ENCODE measurements at regions not wholly inside any gene's neighbourhood (a gene's known extent, or its start where the extent isn't known, plus 50 kb on each side); places are given as distances from the start of the nearest gene placed in this dataset.

- dilution Hi-C loops (cut with MboI; ENCODE audit: extremely low pct_ligation_motif_present, low sequenced_read_pairs), result no loop called here
- BruUV-seq (replicated peaks), result no TSS peak
- CTCF ChIA-PET, result no interaction called here
- TF ChIP-seq POLR2AphosphoS5 (IDR thresholded peaks at IDR 0.05; ENCODE audit: insufficient read depth, low read depth, low read length), result no peak
- TF ChIP-seq POLR2A (IDR thresholded peaks at IDR 0.05; ENCODE audit: low read depth, low read length), result no peak
- TF ChIP-seq GATA2 (IDR thresholded peaks at IDR 0.05; ENCODE audit: insufficient read depth, insufficient read length, low read depth, low read length), result no peak
- no peak for TF ChIP-seq CTCF (IDR thresholded peaks at IDR 0.05; ENCODE audit: extremely low read depth in 1 of 2, insufficient read depth in 1 of 2, low read depth in 1 of 2, low read length in 2 of 2)
- no peak for TF ChIP-seq FOS (IDR thresholded peaks at IDR 0.05; ENCODE audit: borderline replicate concordance, insufficient read depth, low read length)
- no peak for TF ChIP-seq JUN (IDR thresholded peaks at IDR 0.05; ENCODE audit: borderline replicate concordance, insufficient read depth, insufficient read length, low read depth)
- no peak for TF ChIP-seq MAX (IDR thresholded peaks at IDR 0.05; ENCODE audit: insufficient read depth, insufficient read length)
- no peak for TF ChIP-seq EZH2 (IDR thresholded peaks at IDR 0.05; ENCODE audit: borderline replicate concordance, low read depth, low read length, severe bottlenecking)
- no peak for TF ChIP-seq MYC (IDR thresholded peaks at IDR 0.05; ENCODE audit: low read depth, low read length)
- FAIRE-seq (no peak), DNase-seq (ENCODE audit: low read depth, low spot score) (no peak)
- H3K9ac ChIP-seq (replicated peaks; ENCODE audit: extremely low read depth, insufficient read depth, low read length), result no peak overlapping the region
- no peak overlapping the region for H3K4me3 ChIP-seq (replicated peaks in 1 of 3; ENCODE audit: insufficient read depth in 1 of 3, low read depth in 1 of 3, low read length in 3 of 3)
- H3K4me1 ChIP-seq (ENCODE audit: control insufficient read depth, extremely low read depth, insufficient read depth, low read length), result no peaks in the 10 kb centered on the region
- no peak overlapping the region for H3K27ac ChIP-seq (ENCODE audit: insufficient read depth, low read depth, low read length)
- H3K27me3 ChIP-seq (ENCODE audit: control insufficient read depth in 2 of 2, insufficient read depth in 2 of 2, low read length in 2 of 2), result no peaks in the 10 kb centered on the region
- H3K4me2 ChIP-seq (ENCODE audit: insufficient read depth, low read length), result no peak overlapping the region
- H3K36me3 ChIP-seq (ENCODE audit: control insufficient read depth in 2 of 2, extremely low read depth in 1 of 2, insufficient read depth in 2 of 2, low read length in 2 of 2), result no peaks in the 10 kb centered on the region
- no peaks in the 10 kb centered on the region for H3K79me2 ChIP-seq (ENCODE audit: control insufficient read depth, insufficient read depth, low read length)
- H2AFZ ChIP-seq (ENCODE audit: low read depth, low read length), result no peak overlapping the region
- H3K9me3 ChIP-seq (replicated peaks; ENCODE audit: control insufficient read depth, insufficient read depth, low read length), result no peaks in the 10 kb centered on the region
- intact Hi-C loops (cut with micrococcal nuclease), result no loop called here
- H4K20me1 ChIP-seq (replicated peaks; ENCODE audit: control insufficient read depth, extremely low read depth, insufficient read depth, low read length), result no peaks in the 10 kb centered on the region
- POLR2A ChIA-PET, result no interaction called here
- no peaks in the 10 kb centered on the region for H3K9me1 ChIP-seq (replicated peaks; ENCODE audit: control insufficient read depth, extremely low read depth, insufficient read depth, low read length)
Measured at GRCh38 chr10:58909881-58910280, 266.6 kb upstream of the PHYHIPL start.

Measured in endothelial cell of umbilical vein (primary cell).